ENCODE measurements at regions not wholly inside any gene's neighbourhood (a gene's known extent, or its start where the extent isn't known, plus 50 kb on each side); places are given as distances from the start of the nearest gene placed in this dataset.

- TF ChIP-seq CTCF (conservative IDR thresholded peaks at IDR 0.05; ENCODE audit: low read depth in 2 of 2) = no peak
- TF ChIP-seq EZH2 (IDR thresholded peaks at IDR 0.05; ENCODE audit: low read depth, unreplicated experiment) = no peak
- TF ChIP-seq, protein P1, sequence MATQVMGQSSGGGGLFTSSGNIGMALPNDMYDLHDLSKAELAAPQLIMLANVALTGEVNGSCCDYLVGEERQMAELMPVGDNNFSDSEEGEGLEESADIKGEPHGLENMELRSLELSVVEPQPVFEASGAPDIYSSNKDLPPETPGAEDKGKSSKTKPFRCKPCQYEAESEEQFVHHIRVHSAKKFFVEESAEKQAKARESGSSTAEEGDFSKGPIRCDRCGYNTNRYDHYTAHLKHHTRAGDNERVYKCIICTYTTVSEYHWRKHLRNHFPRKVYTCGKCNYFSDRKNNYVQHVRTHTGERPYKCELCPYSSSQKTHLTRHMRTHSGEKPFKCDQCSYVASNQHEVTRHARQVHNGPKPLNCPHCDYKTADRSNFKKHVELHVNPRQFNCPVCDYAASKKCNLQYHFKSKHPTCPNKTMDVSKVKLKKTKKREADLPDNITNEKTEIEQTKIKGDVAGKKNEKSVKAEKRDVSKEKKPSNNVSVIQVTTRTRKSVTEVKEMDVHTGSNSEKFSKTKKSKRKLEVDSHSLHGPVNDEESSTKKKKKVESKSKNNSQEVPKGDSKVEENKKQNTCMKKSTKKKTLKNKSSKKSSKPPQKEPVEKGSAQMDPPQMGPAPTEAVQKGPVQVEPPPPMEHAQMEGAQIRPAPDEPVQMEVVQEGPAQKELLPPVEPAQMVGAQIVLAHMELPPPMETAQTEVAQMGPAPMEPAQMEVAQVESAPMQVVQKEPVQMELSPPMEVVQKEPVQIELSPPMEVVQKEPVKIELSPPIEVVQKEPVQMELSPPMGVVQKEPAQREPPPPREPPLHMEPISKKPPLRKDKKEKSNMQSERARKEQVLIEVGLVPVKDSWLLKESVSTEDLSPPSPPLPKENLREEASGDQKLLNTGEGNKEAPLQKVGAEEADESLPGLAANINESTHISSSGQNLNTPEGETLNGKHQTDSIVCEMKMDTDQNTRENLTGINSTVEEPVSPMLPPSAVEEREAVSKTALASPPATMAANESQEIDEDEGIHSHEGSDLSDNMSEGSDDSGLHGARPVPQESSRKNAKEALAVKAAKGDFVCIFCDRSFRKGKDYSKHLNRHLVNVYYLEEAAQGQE (IDR thresholded peaks at IDR 0.05; ENCODE audit: unreplicated experiment) = no peak
- TF ChIP-seq EZH2phosphoT487 (IDR thresholded peaks at IDR 0.05; ENCODE audit: unreplicated experiment) = no peak
- no peak for TF ChIP-seq POLR2AphosphoS5 (IDR thresholded peaks at IDR 0.05; ENCODE audit: low read depth)
- TF ChIP-seq ETS1 (IDR thresholded peaks at IDR 0.05) = no peak
- TF ChIP-seq ZNF331 (CRISPR knock-in tag; IDR thresholded peaks at IDR 0.05; ENCODE audit: low read depth) = no peak
- no peak for TF ChIP-seq CREB1 (CRISPR knock-in tag; IDR thresholded peaks at IDR 0.05; ENCODE audit: low read depth)
- TF ChIP-seq, protein P2, sequence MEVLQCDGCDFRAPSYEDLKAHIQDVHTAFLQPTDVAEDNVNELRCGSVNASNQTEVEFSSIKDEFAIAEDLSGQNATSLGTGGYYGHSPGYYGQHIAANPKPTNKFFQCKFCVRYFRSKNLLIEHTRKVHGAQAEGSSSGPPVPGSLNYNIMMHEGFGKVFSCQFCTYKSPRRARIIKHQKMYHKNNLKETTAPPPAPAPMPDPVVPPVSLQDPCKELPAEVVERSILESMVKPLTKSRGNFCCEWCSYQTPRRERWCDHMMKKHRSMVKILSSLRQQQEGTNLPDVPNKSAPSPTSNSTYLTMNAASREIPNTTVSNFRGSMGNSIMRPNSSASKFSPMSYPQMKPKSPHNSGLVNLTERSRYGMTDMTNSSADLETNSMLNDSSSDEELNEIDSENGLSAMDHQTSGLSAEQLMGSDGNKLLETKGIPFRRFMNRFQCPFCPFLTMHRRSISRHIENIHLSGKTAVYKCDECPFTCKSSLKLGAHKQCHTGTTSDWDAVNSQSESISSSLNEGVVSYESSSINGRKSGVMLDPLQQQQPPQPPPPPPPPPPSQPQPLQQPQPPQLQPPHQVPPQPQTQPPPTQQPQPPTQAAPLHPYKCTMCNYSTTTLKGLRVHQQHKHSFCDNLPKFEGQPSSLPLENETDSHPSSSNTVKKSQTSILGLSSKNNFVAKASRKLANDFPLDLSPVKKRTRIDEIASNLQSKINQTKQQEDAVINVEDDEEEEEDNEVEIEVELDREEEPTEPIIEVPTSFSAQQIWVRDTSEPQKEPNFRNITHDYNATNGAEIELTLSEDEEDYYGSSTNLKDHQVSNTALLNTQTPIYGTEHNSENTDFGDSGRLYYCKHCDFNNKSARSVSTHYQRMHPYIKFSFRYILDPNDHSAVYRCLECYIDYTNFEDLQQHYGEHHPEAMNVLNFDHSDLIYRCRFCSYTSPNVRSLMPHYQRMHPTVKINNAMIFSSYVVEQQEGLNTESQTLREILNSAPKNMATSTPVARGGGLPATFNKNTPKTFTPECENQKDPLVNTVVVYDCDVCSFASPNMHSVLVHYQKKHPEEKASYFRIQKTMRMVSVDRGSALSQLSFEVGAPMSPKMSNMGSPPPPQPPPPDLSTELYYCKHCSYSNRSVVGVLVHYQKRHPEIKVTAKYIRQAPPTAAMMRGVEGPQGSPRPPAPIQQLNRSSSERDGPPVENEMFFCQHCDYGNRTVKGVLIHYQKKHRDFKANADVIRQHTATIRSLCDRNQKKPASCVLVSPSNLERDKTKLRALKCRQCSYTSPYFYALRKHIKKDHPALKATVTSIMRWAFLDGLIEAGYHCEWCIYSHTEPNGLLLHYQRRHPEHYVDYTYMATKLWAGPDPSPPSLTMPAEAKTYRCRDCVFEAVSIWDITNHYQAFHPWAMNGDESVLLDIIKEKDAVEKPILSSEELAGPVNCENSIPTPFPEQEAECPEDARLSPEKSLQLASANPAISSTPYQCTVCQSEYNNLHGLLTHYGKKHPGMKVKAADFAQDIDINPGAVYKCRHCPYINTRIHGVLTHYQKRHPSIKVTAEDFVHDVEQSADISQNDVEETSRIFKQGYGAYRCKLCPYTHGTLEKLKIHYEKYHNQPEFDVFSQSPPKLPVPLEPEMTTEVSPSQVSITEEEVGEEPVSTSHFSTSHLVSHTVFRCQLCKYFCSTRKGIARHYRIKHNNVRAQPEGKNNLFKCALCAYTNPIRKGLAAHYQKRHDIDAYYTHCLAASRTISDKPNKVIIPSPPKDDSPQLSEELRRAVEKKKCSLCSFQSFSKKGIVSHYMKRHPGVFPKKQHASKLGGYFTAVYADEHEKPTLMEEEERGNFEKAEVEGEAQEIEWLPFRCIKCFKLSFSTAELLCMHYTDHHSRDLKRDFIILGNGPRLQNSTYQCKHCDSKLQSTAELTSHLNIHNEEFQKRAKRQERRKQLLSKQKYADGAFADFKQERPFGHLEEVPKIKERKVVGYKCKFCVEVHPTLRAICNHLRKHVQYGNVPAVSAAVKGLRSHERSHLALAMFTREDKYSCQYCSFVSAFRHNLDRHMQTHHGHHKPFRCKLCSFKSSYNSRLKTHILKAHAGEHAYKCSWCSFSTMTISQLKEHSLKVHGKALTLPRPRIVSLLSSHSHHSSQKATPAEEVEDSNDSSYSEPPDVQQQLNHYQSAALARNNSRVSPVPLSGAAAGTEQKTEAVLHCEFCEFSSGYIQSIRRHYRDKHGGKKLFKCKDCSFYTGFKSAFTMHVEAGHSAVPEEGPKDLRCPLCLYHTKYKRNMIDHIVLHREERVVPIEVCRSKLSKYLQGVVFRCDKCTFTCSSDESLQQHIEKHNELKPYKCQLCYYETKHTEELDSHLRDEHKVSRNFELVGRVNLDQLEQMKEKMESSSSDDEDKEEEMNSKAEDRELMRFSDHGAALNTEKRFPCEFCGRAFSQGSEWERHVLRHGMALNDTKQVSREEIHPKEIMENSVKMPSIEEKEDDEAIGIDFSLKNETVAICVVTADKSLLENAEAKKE (CRISPR knock-in tag; IDR thresholded peaks at IDR 0.05) = no peak
- TF ChIP-seq JUNB (IDR thresholded peaks at IDR 0.05; ENCODE audit: unreplicated experiment) = no peak
These were observed 269.7 kb upstream of the SORCS1 start for GRCh38 chr10:107434201-107434600.

All from GM23338 (cell line).